Eye (tissue), 1 donor: ENCODE measurements at regions not wholly inside any gene's neighbourhood (a gene's known extent, or its start where the extent isn't known, plus 50 kb on each side); places are given as distances from the start of the nearest gene placed in this dataset.

ENCODE experiments used
- DNase-seq: peaks from one replicate; pipeline ENCODE4 v3.0.0-alpha.2; 2015

DNA sequence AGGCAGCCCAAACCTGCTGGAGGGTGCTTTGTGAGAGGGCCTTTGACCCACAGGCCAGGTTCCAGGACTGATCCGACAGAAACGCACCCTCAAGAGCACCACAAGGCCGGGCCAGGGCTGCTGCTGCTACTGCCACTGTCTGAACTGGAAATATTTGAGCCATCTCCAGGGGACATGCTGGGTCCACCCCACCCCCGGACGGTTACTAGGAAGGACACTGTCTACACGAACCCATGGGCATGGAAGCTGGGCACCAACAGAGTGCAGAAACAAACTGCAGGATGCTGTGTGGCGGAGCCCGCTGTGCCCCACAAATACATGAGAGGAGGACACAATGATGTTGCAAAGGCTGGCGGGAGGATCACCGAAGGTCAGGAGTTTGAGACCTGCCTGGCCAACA, 283.7 kb downstream of the CTTN start:
- DNase-seq, result no peak

DNA sequence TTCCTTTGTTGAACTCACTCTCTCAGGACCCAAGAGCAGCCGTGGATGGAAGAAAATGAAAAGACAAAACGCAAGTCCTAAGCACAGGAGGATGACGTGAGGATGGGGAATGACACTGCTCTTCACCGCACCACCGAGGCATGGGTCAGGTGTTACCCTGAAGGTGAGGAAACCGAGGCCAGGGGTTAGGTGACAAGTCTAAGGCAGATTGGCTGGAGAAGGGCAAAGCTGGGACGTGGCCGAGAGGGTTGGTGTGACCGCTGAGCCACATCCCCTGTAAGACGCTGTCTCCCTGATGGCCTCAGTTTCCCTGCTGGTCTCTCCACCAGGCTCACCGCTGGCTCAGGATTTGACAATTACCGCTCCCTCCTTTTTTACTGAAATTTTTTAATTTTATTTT, 284.4 kb downstream of the CTTN start:
- DNase-seq, result no peak

DNA sequence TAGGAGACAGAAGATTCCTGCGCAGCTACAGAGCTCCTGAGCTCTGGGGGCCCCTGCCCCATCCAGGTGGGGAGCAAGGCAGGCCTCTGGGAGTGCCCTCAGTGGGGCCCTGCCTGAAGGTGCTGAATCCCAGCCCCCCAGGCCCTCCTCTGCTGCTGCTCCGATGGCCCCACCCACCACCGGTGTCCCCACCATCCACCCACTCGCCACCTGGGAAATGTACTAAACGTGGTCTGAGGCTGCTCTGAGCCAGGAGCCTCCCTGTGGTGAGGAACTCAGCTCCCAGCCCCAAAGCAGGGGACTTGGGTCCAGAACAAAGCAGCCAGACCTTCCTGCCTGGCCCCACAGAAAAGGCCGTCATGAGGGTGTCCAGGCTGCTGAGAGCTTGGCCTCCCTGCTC, 289.4 kb downstream of the CTTN start:
- no peak for DNase-seq

GRCh38 chr11:70688142-70688541, 289.8 kb downstream of the CTTN start:
- no peak for DNase-seq

- no peak for DNase-seq
Observed at GRCh38 chr11:70689764-70690163, 291.4 kb downstream of the CTTN start.

- no peak for DNase-seq
Observed at GRCh38 chr11:70692131-70692530, 293.8 kb downstream of the CTTN start.

DNA sequence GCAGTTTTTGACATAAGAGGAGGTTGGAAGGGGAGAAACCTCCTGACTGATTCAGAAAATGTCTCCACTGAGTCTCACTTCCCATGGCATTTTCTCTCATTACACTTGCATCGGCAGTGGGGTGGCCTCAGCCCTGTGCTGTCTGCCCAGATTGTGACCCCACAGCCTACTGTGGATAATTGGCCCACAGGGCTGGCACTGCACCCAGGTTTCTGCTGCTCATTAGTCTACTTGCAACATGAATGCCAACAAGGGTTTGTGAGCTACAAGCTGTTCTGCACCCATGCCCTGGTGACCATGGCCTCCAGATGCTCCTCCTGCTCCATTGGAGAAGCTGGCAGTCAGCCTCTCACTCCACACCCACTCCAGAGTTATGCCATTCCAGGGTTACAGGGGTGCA, 296.0 kb downstream of the CTTN start:
- no peak for DNase-seq

GRCh38 chr11:70695086-70695960, 297.0 kb downstream of the CTTN start:
- no peak for DNase-seq

GRCh38 chr11:70696076-70696475, 297.7 kb downstream of the CTTN start:
- no peak for DNase-seq

DNA sequence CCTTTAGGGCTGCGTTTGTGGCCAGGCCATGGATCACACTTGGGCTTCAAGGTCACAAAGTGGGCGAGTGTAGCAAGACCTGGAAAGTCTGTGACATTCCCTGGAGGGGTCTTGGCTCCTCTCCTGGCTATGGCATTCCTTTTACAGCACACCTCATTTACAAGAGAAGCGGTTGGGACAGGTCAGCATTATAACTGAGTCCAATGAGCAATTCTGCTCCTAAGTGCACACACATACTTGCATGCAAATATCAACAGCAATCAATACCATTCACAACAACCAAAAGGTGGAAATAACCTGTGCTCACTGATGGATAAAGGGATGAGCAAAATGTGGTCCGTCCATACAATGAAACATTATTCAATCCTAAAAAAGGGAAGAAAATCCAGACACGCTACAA, 298.2 kb downstream of the CTTN start:
- no peak for DNase-seq

- DNase-seq, result no peak
Observed at GRCh38 chr11:70697701-70698100, 299.4 kb downstream of the CTTN start.

DNA sequence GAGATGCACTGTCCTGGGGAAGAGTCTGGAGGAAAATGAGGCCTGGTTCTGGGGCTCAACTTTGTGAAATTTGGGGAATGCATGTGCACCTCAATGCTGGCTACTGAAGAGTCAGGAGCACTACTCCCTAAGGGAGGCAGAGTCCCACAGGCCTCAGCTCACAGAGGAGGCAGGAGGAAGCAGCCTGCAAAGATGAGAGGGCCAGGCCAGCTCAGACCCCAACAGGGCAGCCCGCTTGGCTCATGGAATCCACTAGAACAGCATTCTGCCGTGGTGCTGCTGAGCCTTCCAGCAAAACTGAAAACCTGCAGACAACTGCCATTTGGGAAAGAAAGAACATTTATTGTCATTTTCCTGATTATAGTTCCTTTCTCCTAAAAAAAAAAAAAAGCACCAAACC, 300.5 kb downstream of the CTTN start:
- no peak for DNase-seq

DNA sequence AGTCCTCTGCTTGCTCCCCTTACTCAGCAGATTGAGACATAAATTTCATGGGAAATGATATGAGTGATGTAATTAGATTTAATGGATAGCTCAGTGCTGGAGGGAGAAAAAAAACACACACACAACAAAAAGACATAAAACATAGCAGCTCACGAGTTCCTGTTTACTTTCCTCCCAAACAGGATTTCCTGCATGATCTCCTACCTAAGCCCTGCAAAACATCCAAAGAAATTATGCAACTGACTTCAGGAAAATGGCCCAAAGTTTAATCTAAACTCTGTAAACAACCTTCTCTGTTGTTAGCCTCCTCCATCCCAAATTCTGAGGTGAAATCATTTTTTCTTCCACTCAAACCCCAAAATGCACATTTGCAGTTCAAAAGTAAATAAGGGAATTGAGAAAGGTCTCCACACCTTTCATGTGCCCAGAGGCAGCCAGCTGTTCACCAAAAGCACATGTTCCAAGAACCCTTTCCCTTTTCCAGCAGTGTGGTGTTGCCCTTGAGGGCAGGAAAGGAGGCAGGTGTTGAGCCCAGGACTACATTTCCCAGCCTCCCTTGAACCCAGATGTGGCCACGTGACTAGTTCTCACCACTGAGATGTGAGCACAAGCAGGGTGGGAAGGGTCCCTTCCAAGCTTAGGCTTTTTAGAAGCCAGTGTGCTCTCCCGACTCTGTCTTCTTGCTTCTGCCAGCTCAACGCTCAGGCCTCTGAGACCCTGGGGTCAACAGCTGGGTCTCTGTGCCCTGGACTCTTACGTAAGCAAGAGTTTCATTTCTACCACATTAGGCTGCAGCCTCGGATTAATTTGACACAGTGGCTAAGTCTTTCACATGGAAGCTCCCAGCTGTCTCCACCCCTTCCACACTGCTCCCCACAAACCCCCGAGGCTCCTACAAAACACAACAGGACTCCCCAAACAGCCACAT, 301.2 kb downstream of the CTTN start:
- peak; percentile 54 for DNase-seq

DNA sequence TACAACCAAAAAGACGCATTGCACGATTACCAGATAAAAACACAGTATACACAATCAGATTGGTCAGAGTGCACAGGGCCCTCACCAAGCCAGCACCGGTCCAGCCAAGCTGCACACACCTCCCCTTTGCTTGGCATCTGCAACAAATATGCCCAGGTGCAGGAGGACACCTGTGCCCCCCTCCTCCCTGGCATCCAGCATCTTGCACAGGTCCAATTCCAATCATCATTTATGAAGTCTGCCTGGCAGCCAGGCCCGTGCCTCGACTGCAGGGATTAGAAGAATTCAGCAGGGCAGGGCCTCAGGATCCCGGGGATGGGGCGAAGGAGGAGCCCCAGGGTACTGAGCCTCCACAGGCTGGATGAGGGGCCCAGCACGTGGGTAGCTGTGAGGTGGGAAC, 302.1 kb downstream of the CTTN start:
- DNase-seq, result no peak

GRCh38 chr11:70700871-70701270, 302.5 kb downstream of the CTTN start:
- DNase-seq, result no peak

- DNase-seq, result no peak
Observed at GRCh38 chr11:70702040-70702648, 303.8 kb downstream of the CTTN start.

GRCh38 chr11:70703141-70704064, 305.1 kb downstream of the CTTN start:
- DNase-seq, result no peak

DNA sequence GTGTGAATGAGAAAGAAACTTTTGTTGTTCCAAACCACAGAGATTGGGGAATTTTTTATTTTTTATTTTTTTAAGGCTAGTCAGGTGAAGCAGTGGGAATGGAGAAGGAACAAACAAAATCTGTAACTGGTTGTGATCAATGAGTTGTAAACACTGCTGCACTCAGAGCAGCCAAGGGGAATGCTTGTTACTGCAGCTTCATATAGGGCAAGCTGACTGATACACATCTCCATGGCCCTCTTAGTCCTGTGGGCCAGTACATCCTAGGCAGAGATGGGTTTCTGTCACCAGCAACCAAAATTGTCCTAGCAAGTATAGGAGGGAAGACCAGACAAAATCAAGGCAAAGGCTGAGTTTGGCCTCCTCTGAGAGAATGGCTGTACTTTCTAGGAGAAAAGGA, 306.8 kb downstream of the CTTN start:
- DNase-seq, result no peak

- DNase-seq, result no peak
Observed at GRCh38 chr11:70705930-70706329, 307.6 kb downstream of the CTTN start.

DNA sequence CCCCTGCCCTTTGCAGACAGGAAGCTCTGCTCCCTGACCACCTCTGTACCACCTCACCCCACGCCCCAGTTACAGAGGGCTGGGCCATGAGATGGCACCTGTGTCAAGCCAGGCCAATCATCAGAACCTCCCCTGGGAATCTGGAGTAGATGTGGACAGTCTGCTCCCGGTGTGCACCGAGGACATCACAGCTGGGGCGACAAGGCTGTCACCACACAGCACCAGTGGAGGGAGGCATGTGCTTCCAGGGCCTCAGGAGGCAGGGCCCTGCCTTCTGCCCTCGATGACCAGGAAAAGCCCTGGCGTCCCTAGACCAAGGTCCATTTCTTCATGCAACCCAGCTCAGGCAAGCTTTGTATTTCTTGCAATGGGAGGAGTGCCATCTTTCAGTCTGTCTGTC, 309.5 kb downstream of the CTTN start:
- no peak for DNase-seq

DNA sequence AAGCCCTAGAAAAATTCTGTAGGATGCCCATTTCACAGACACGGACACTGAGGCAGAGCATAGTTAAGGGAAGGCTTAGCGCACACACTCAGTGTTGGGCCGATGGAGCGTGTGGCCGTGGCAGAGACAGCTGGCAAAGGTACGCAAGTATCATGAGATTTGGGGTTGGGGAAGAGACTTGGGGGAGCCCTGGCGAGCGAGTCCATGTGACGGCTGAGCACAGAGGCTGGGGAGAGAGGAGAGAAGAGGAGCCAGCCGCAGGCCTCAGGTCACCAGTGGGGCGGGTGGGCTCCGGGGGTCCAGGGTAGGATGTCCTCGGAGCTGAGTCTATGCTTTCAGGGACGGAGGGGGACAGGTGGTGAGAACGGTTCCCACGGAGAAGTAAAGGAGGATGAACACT, 311.3 kb downstream of the CTTN start:
- DNase-seq, result no peak

DNA sequence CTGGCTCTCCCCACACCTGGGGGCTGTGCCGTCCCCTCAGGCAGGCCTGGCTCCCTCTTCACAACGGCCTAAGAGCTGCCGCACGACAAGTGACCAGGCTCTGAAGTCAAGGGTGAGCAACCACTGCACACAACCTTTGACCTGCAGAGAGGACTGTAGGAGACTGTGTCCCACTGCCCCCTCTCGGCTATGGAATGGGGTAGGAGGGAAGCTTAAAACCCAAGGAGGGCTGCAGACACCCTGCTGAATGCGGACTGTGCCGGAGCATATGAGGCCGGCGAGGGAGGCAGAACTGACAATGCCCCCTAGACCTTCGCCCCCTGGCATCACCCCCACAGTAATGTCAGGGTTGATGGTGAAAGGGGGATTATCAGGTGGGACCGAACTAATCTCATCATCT, 311.9 kb downstream of the CTTN start:
- DNase-seq, result no peak
